Natural killer cell (primary cell): ENCODE measurements at regions not wholly inside any gene's neighbourhood (a gene's known extent, or its start where the extent isn't known, plus 50 kb on each side); places are given as distances from the start of the nearest gene placed in this dataset.

Source experiments
- ATAC-seq, 3 donors: fragments of 150-1000 bp in 2 of 3; fragments of 200-7000 bp in 1 of 3; cut with Tn5 transposase; 1 replicate in 1 of 3; 2 replicates in 2 of 3; pipeline ENCODE4 v1.10.0; 2021; ENCODE audit warnings: mild to moderate bottlenecking in 2 of 3, moderate library complexity in 2 of 3
- DNase-seq, 2 donors: peaks; one replicate each; pipeline versions ENCODE4 v3.0.0 to v3.0.0-alpha.2; 2013 to 2021; ENCODE audit warnings: mixed read lengths in 1 of 2
- H3K27ac ChIP-seq: one replicate; pipeline ENCODE4 v1.5.1; 2013; ENCODE audit warnings: mild to moderate bottlenecking, low read length
- H3K27me3 ChIP-seq: one replicate; pipeline ENCODE4 v1.6.1; 2013; ENCODE audit warnings: low read length; ENCODE audit not compliant: control insufficient read depth, insufficient read depth
- H3K36me3 ChIP-seq: one replicate; pipeline ENCODE4 v1.6.1; 2013; ENCODE audit warnings: low read length; ENCODE audit not compliant: control insufficient read depth, insufficient read depth
- H3K4me1 ChIP-seq: one replicate; pipeline ENCODE4 v1.6.1; 2013; ENCODE audit warnings: low read length; ENCODE audit not compliant: control insufficient read depth, insufficient read depth
- H3K4me3 ChIP-seq: one replicate; pipeline ENCODE4 v1.5.1; 2013; ENCODE audit warnings: low read length
- H3K9me3 ChIP-seq: one replicate; pipeline ENCODE4 v1.6.1; 2013; ENCODE audit warnings: low read length; ENCODE audit not compliant: control insufficient read depth, insufficient read depth
- H3K27ac Mint-ChIP-seq, 2 donors: one replicate each; pipeline ENCODE4 v1.8.0; 2022; ENCODE audit warnings: mild to moderate bottlenecking in 2 of 2, mixed read lengths in 2 of 2, moderate library complexity in 1 of 2
- H3K27me3 Mint-ChIP-seq, 2 donors: one replicate each; pipeline ENCODE4 v1.8.0; 2022; ENCODE audit warnings: low read depth in 2 of 2, mixed read lengths in 2 of 2
- H3K36me3 Mint-ChIP-seq: one replicate; pipeline ENCODE4 v1.8.0; 2022; ENCODE audit warnings: mixed read lengths
- H3K4me1 Mint-ChIP-seq, 2 donors: one replicate each; pipeline ENCODE4 v1.8.0; 2022; ENCODE audit warnings: mixed read lengths in 2 of 2
- H3K4me3 Mint-ChIP-seq: one replicate; pipeline ENCODE4 v1.8.0; 2022; ENCODE audit warnings: mild to moderate bottlenecking, moderate library complexity, mixed read lengths
- H3K9me3 Mint-ChIP-seq, 2 donors: one replicate each; pipeline ENCODE4 v1.8.0; 2022; ENCODE audit warnings: mixed read lengths in 2 of 2
- CTCF ChIP-seq: fragments of 200-600 bp; IDR thresholded peaks from one replicate; pipeline ENCODE4 v1.8.0; 2022; ENCODE audit warnings: antibody characterized with exemption
- WGBS: methylation state at CpG from one replicate; pipeline ENCODE4 v1.1.7; 2013; ENCODE audit warnings: missing lambda C conversion rate; ENCODE audit not compliant: insufficient coverage; 5-methylcytosine and 5-hydroxymethylcytosine counted together
- intact Hi-C: fragments of 100-400 bp; cut with micrococcal nuclease; formaldehyde crosslinking; loops from one replicate; pipeline ENCODE4 v1.14.2; 2022

GRCh38 chr15:100766243-100767000, 113.2 kb upstream of the ALDH1A3 start:
- no peak overlapping the region for H3K4me3 Mint-ChIP-seq
- TF ChIP-seq CTCF, result no peak
- Histone ChIP-seq H3K4me3 (no peak overlapping the region), H3K4me1 (no peaks in the 10 kb centered on the region), H3K36me3 (no peaks in the 10 kb centered on the region), H3K9me3 (no peaks in the 10 kb centered on the region), H3K27me3 (no peaks in the 10 kb centered on the region), H3K27ac (no peak overlapping the region)
- intact Hi-C loops, result no loop called here
- ATAC-seq, result no peak
- DNase-seq, result no peak
- no peaks in the 10 kb centered on the region for H3K9me3 Mint-ChIP-seq
- no peaks in the 10 kb centered on the region for H3K36me3 Mint-ChIP-seq
- H3K27me3 Mint-ChIP-seq, result peaks cover 0 to 2% of the 10 kb centered on the region in 2 donors
- no peak overlapping the region for H3K27ac Mint-ChIP-seq
- H3K4me1 Mint-ChIP-seq, result no peaks in the 10 kb centered on the region
- 59% methylated on average over 8 of the region's 13 CpGs for WGBS

GRCh38 chr15:100767001-100767825, 112.4 kb upstream of the ALDH1A3 start:
- Mint-ChIP-seq H3K27me3 (no peaks in the 10 kb centered on the region), H3K4me1 (no peaks in the 10 kb centered on the region), H3K4me3 (no peak overlapping the region), H3K9me3 (no peaks in the 10 kb centered on the region), H3K27ac (no peak overlapping the region), H3K36me3 (no peaks in the 10 kb centered on the region)
- intact Hi-C loops, result no loop called here
- WGBS, result 86% methylated on average over 10 of the region's 14 CpGs
- Histone ChIP-seq H3K4me3 (no peak overlapping the region), H3K36me3 (no peaks in the 10 kb centered on the region), H3K27ac (no peak overlapping the region), H3K4me1 (no peaks in the 10 kb centered on the region), H3K27me3 (no peaks in the 10 kb centered on the region), H3K9me3 (no peaks in the 10 kb centered on the region)
- no peak for ATAC-seq
- TF ChIP-seq CTCF, result no peak
- no peak for DNase-seq

- H3K9me3 ChIP-seq, result no peaks in the 10 kb centered on the region
- H3K36me3 Mint-ChIP-seq, result no peaks in the 10 kb centered on the region
- DNase-seq (no peak), ATAC-seq (no peak)
- H3K27ac ChIP-seq, result no peak overlapping the region
- no peaks in the 10 kb centered on the region for H3K27me3 ChIP-seq
- no peaks in the 10 kb centered on the region for H3K4me1 Mint-ChIP-seq
- no peaks in the 10 kb centered on the region for H3K27me3 Mint-ChIP-seq
- TF ChIP-seq CTCF, result no peak
- intact Hi-C loops, result no loop called here
- H3K9me3 Mint-ChIP-seq, result no peaks in the 10 kb centered on the region
- H3K4me1 ChIP-seq, result no peaks in the 10 kb centered on the region
- no peak overlapping the region for H3K27ac Mint-ChIP-seq
- H3K4me3 Mint-ChIP-seq, result no peak overlapping the region
- 76% methylated on average over 7 of the region's 9 CpGs for WGBS
- H3K36me3 ChIP-seq, result no peaks in the 10 kb centered on the region
- no peak overlapping the region for H3K4me3 ChIP-seq
Measured at GRCh38 chr15:100768501-100768931, 111.1 kb upstream of the ALDH1A3 start.
